HepG2 (cell line): ENCODE measurements at regions not wholly inside any gene's neighbourhood (a gene's known extent, or its start where the extent isn't known, plus 50 kb on each side); places are given as distances from the start of the nearest gene placed in this dataset.

Source experiments
- POLR2AphosphoS5 ChIP-seq: IDR thresholded peaks from 2 replicates; pipeline ENCODE4 v1.6.1; 2012; ENCODE audit warnings: low read depth, low read length
- TF ChIP-seq, protein P1 (sequence below): sonication (generic); formaldehyde crosslinking; IDR thresholded peaks from 2 replicates; pipeline ENCODE4 v1.8.0; 2022; ENCODE audit warnings: mild to moderate bottlenecking, missing genetic modification reagents, moderate library complexity

DNA sequence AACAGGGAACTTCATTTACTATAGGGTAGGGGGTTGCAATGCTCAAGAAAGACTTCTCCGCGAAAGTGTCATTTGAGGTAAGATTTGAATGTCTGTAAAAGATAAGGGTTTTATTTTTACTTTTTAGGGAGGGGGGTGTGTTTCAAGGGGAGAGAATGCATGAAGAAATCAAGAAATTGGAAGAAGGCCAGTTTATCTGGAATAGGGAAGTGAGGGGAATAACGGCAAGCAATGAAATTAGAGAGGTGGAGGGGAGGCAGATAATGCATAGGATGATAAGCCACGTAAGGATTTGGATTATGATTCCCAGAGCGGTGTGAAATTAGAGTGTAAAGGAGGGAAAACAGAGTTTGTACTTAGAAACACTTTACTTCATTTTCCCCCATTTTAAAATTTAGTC is 63.0 kb upstream of the MB21D2 start:
- no peak for TF ChIP-seq POLR2AphosphoS5
- TF ChIP-seq, protein P1, sequence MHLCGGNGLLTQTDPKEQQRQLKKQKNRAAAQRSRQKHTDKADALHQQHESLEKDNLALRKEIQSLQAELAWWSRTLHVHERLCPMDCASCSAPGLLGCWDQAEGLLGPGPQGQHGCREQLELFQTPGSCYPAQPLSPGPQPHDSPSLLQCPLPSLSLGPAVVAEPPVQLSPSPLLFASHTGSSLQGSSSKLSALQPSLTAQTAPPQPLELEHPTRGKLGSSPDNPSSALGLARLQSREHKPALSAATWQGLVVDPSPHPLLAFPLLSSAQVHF (CRISPR knock-in tag): no peak
